Urinary bladder (tissue), 4 donors: ENCODE measurements at regions not wholly inside any gene's neighbourhood (a gene's known extent, or its start where the extent isn't known, plus 50 kb on each side); places are given as distances from the start of the nearest gene placed in this dataset. TPM values are rescaled to one million over a fixed set of nuclear protein-coding genes. Genes with fewer than 3 reads are reported as not detected.

Experiments used
- DNase-seq: peaks from one replicate; pipeline ENCODE4 v3.0.0-alpha.2; 2015; ENCODE audit errors: extremely low spot score
- H3K27ac ChIP-seq: one replicate; pipeline ENCODE4 v1.5.1; 2013; ENCODE audit warnings: low read depth, mild to moderate bottlenecking, moderate library complexity
- H3K36me3 ChIP-seq: one replicate; pipeline ENCODE4 v1.6.1; 2013; ENCODE audit warnings: mild to moderate bottlenecking, moderate library complexity; ENCODE audit not compliant: insufficient read depth
- H3K4me1 ChIP-seq: one replicate; pipeline ENCODE4 v1.6.1; 2013; ENCODE audit warnings: mild to moderate bottlenecking, moderate library complexity; ENCODE audit not compliant: insufficient read depth
- H3K4me3 ChIP-seq: one replicate; pipeline ENCODE4 v1.5.1; 2013; ENCODE audit warnings: low read depth, low read length
- WGBS: extraction: QIAGEN DNeasy Blood & Tissue Kit; methylation state at CpG from one replicate; pipeline ENCODE4 v1.1.7; 2013; 5-methylcytosine and 5-hydroxymethylcytosine counted together
- small RNA-seq: library from RNA; depleted of rRNA; stranded (forward); fragments of <200 nt; gene quantifications from one replicate; pipeline ENCODE3, GENCODE V24; 2014
- donor health status: healthy with polysubstance abuse.
- donor health status: healthy.

- Histone ChIP-seq H3K4me1 (no peaks in the 10 kb centered on the region), H3K36me3 (no peaks in the 10 kb centered on the region), H3K27ac (no peak overlapping the region), H3K4me3 (no peak overlapping the region)
- DNase-seq = no peak
These were observed 55.0 kb upstream of the CNTN5 start for GRCh38 chr11:98965775-98966174.

GRCh38 chr11:98967005-98967404 lies 53.7 kb upstream of the CNTN5 start:
- Histone ChIP-seq H3K36me3 (no peaks in the 10 kb centered on the region), H3K4me3 (no peak overlapping the region), H3K27ac (no peak overlapping the region), H3K4me1 (no peaks in the 10 kb centered on the region)
- no peak for DNase-seq
- WGBS = 79% methylated on average over 4 of the region's 4 CpGs

Small RNAs in the stretch of these regions (small RNA-seq; reads per million reads assigned to genes)
- not detected for gene AP003730.1
- gene RNA5SP346 = not detected
- not detected for gene RNA5SP347
